Ishikawa (cell line): ENCODE measurements at regions not wholly inside any gene's neighbourhood (a gene's known extent, or its start where the extent isn't known, plus 50 kb on each side); places are given as distances from the start of the nearest gene placed in this dataset.

ENCODE experiments used
- CEBPB ChIP-seq: IDR thresholded peaks from 2 replicates; pipeline ENCODE4 v1.6.1; 2012
- CREB1 ChIP-seq: IDR thresholded peaks from 2 replicates; pipeline ENCODE4 v1.6.1; 2012; ENCODE audit warnings: low read depth
- EGR1 ChIP-seq: IDR thresholded peaks from 2 replicates; pipeline ENCODE4 v1.6.1; 2012
- EP300 ChIP-seq: IDR thresholded peaks from 2 replicates; pipeline ENCODE4 v1.6.1; 2012; ENCODE audit warnings: borderline replicate concordance
- FOXM1 ChIP-seq: IDR thresholded peaks from 2 replicates; pipeline ENCODE4 v1.6.1; 2012; ENCODE audit warnings: low read depth, borderline replicate concordance
- NFIC ChIP-seq: IDR thresholded peaks from 2 replicates; pipeline ENCODE4 v1.6.1; 2012
- RAD21 ChIP-seq: IDR thresholded peaks from 2 replicates; pipeline ENCODE4 v1.6.1; 2012; ENCODE audit warnings: low read depth
- ZBTB7A ChIP-seq: IDR thresholded peaks from 2 replicates; pipeline ENCODE4 v1.6.1; 2012; ENCODE audit warnings: low read depth
- TF ChIP-seq, protein P1 (sequence below): IDR thresholded peaks from 2 replicates; pipeline ENCODE4 v1.6.1; 2012
- TF ChIP-seq, protein P2 (sequence below): IDR thresholded peaks from 2 replicates; pipeline ENCODE4 v1.6.1; 2012; ENCODE audit warnings: low read depth, mild to moderate bottlenecking

DNA sequence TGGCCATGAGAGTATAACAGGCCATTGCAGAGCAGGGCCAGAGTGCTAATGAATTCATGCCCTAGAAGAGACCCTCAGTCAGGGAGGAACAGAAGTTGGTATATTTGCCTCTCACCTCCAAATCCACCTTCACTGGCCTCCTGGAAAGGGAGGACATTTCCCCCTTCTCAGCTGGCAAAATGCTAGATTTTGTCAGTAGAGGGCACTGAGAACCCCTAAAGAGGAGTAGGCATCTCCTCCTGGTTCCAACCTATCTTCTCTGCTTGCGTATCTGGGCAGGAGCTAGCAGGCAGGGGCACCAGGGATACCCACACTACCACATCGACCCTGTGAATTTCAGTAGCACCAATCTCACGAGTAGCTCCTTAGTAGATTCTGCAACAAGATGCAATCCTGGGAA lies 79.8 kb upstream of the GHITM start:
- no peak for TF ChIP-seq CREB1
- TF ChIP-seq ZBTB7A = no peak
- no peak for TF ChIP-seq EP300
- TF ChIP-seq, protein P1, sequence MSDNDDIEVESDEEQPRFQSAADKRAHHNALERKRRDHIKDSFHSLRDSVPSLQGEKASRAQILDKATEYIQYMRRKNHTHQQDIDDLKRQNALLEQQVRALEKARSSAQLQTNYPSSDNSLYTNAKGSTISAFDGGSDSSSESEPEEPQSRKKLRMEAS = no peak
- no peak for TF ChIP-seq RAD21
- TF ChIP-seq, protein P2, sequence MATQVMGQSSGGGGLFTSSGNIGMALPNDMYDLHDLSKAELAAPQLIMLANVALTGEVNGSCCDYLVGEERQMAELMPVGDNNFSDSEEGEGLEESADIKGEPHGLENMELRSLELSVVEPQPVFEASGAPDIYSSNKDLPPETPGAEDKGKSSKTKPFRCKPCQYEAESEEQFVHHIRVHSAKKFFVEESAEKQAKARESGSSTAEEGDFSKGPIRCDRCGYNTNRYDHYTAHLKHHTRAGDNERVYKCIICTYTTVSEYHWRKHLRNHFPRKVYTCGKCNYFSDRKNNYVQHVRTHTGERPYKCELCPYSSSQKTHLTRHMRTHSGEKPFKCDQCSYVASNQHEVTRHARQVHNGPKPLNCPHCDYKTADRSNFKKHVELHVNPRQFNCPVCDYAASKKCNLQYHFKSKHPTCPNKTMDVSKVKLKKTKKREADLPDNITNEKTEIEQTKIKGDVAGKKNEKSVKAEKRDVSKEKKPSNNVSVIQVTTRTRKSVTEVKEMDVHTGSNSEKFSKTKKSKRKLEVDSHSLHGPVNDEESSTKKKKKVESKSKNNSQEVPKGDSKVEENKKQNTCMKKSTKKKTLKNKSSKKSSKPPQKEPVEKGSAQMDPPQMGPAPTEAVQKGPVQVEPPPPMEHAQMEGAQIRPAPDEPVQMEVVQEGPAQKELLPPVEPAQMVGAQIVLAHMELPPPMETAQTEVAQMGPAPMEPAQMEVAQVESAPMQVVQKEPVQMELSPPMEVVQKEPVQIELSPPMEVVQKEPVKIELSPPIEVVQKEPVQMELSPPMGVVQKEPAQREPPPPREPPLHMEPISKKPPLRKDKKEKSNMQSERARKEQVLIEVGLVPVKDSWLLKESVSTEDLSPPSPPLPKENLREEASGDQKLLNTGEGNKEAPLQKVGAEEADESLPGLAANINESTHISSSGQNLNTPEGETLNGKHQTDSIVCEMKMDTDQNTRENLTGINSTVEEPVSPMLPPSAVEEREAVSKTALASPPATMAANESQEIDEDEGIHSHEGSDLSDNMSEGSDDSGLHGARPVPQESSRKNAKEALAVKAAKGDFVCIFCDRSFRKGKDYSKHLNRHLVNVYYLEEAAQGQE = no peak
- no peak for TF ChIP-seq NFIC
- no peak for TF ChIP-seq EGR1
- no peak for TF ChIP-seq CEBPB
- no peak for TF ChIP-seq FOXM1
